GM23338 (cell line): ENCODE measurements at regions not wholly inside any gene's neighbourhood (a gene's known extent, or its start where the extent isn't known, plus 50 kb on each side); places are given as distances from the start of the nearest gene placed in this dataset.

Source experiments
- ATAC-seq: fragments of 200-7000 bp; cut with Tn5 transposase; 3 replicates; pipeline ENCODE4 v1.9.1; 2020
- DNase-seq: peaks from one replicate; pipeline ENCODE4 v3.0.0-alpha.2; 2015; ENCODE audit warnings: low spot score
- H2AFZ ChIP-seq: fragments of 200-600 bp; sonication (generic); 2 replicates; pipeline ENCODE4 v1.8.0; 2016; ENCODE audit warnings: antibody characterized with exemption, mild to moderate bottlenecking, moderate library complexity
- H3F3A ChIP-seq: fragments of 200-600 bp; sonication (generic); replicated peaks from 2 replicates; pipeline ENCODE4 v1.8.0; 2017; ENCODE audit warnings: antibody characterized with exemption, mixed run types, low read depth
- H3K27ac ChIP-seq: fragments of 200-600 bp; sonication (generic); 2 replicates; pipeline ENCODE4 v1.6.1; 2016; ENCODE audit warnings: low read depth
- H3K27me3 ChIP-seq: fragments of 200-600 bp; sonication (generic); 2 replicates; pipeline ENCODE4 v1.8.0; 2016; ENCODE audit warnings: mild to moderate bottlenecking, mixed run types, moderate library complexity; ENCODE audit not compliant: insufficient read depth
- H3K36me3 ChIP-seq: fragments of 200-600 bp; sonication (generic); 2 replicates; pipeline ENCODE4 v1.8.0; 2016; ENCODE audit warnings: mild to moderate bottlenecking; ENCODE audit not compliant: insufficient read depth
- H3K4me1 ChIP-seq: fragments of 200-600 bp; sonication (generic); 2 replicates; pipeline ENCODE4 v1.8.0; 2016; ENCODE audit warnings: mild to moderate bottlenecking, moderate library complexity; ENCODE audit not compliant: insufficient read depth
- H3K4me2 ChIP-seq: fragments of 200-600 bp; sonication (generic); 2 replicates; pipeline ENCODE4 v1.7.1; 2017; ENCODE audit warnings: mixed run types
- H3K4me3 ChIP-seq: fragments of 200-600 bp; sonication (generic); 2 replicates; pipeline ENCODE4 v1.6.1; 2016; ENCODE audit warnings: mixed run types
- H3K79me2 ChIP-seq: fragments of 200-600 bp; sonication (generic); replicated peaks from 2 replicates; pipeline ENCODE4 v1.8.0; 2017; ENCODE audit warnings: mild to moderate bottlenecking; ENCODE audit not compliant: insufficient read depth
- H3K9me2 ChIP-seq: fragments of 200-600 bp; sonication (generic); 2 replicates; pipeline ENCODE4 v1.8.0; 2017; ENCODE audit not compliant: insufficient read depth
- H4K20me1 ChIP-seq: fragments of 200-600 bp; sonication (generic); replicated peaks from 2 replicates; pipeline ENCODE4 v1.8.0; 2017; ENCODE audit warnings: mild to moderate bottlenecking; ENCODE audit not compliant: insufficient read depth
- H3K27ac Mint-ChIP-seq: 2 replicates; pipeline ENCODE4 v1.8.0; 2020; ENCODE audit warnings: inconsistent platforms, mild to moderate bottlenecking, moderate library complexity, mixed read lengths
- H3K27me3 Mint-ChIP-seq: 3 replicates; pipeline ENCODE4 v1.8.0; 2022; ENCODE audit warnings: low read depth, mild to moderate bottlenecking, moderate library complexity, mixed read lengths, inconsistent platforms; ENCODE audit not compliant: insufficient read depth, poor library complexity
- H3K36me3 Mint-ChIP-seq: 3 replicates; pipeline ENCODE4 v1.8.0; 2021; ENCODE audit warnings: low read depth, mild to moderate bottlenecking, inconsistent platforms, moderate library complexity, mixed read lengths
- H3K4me1 Mint-ChIP-seq: 3 replicates; pipeline ENCODE4 v1.8.0; 2020; ENCODE audit warnings: mild to moderate bottlenecking, inconsistent platforms, mixed read lengths
- H3K4me3 Mint-ChIP-seq: 3 replicates; pipeline ENCODE4 v1.8.0; 2021; ENCODE audit warnings: moderate library complexity, mild to moderate bottlenecking, inconsistent platforms, mixed read lengths
- H3K9me3 Mint-ChIP-seq: 3 replicates; pipeline ENCODE4 v1.8.0; 2020; ENCODE audit warnings: moderate library complexity, mild to moderate bottlenecking, inconsistent platforms, mixed read lengths
- CREB1 ChIP-seq: fragments of 250-450 bp; sonication (Bioruptor Pico); IDR thresholded peaks from 2 replicates; pipeline ENCODE4 v1.5.0; 2020; ENCODE audit warnings: low read depth, mild to moderate bottlenecking, moderate library complexity
- EZH2 ChIP-seq: fragments of 200-600 bp; sonication (generic); IDR thresholded peaks from one replicate; pipeline ENCODE4 v1.8.0; 2017; ENCODE audit warnings: antibody characterized with exemption, mild to moderate bottlenecking, low read depth; ENCODE audit not compliant: unreplicated experiment
- EZH2phosphoT487 ChIP-seq: fragments of 200-600 bp; sonication (generic); IDR thresholded peaks from one replicate; pipeline ENCODE4 v1.8.1; 2018; ENCODE audit warnings: antibody characterized with exemption; ENCODE audit not compliant: unreplicated experiment
- JUNB ChIP-seq: IDR thresholded peaks from one replicate; pipeline ENCODE4 v1.6.1; 2016; ENCODE audit warnings: antibody characterized with exemption; ENCODE audit not compliant: unreplicated experiment
- NANOG ChIP-seq: IDR thresholded peaks from 2 replicates; pipeline ENCODE4 v1.6.1; 2016; ENCODE audit warnings: antibody characterized with exemption, borderline replicate concordance
- POLR2AphosphoS5 ChIP-seq: IDR thresholded peaks from 2 replicates; pipeline ENCODE4 v1.6.1; 2016; ENCODE audit warnings: antibody characterized with exemption, low read depth
- STAT1 ChIP-seq: IDR thresholded peaks from one replicate; pipeline ENCODE4 v1.6.1; 2016; ENCODE audit warnings: antibody characterized with exemption; ENCODE audit not compliant: unreplicated experiment
- ZNF114 ChIP-seq: fragments of 250-450 bp; sonication (Bioruptor Pico); IDR thresholded peaks from 2 replicates; pipeline ENCODE4 v1.5.0; 2020; ENCODE audit warnings: mild to moderate bottlenecking, moderate library complexity
- ZNF331 ChIP-seq: fragments of 250-450 bp; sonication (Bioruptor Pico); IDR thresholded peaks from 2 replicates; pipeline ENCODE4 v1.5.0; 2020; ENCODE audit warnings: low read depth, mild to moderate bottlenecking, moderate library complexity
- TF ChIP-seq, protein P1 (sequence below): fragments of 250-450 bp; sonication (Bioruptor Pico); IDR thresholded peaks from 2 replicates; pipeline ENCODE4 v1.5.0; 2020; ENCODE audit warnings: mild to moderate bottlenecking, moderate library complexity
- TF ChIP-seq, protein P2 (sequence below): IDR thresholded peaks from one replicate; pipeline ENCODE4 v1.6.1; 2018; ENCODE audit warnings: antibody characterized with exemption; ENCODE audit not compliant: unreplicated experiment
- TF ChIP-seq, protein P3 (sequence below): IDR thresholded peaks from 2 replicates; pipeline ENCODE4 v1.6.1; 2016; ENCODE audit warnings: antibody characterized with exemption
- TF ChIP-seq, protein P4 (sequence below), 2 experiments: fragments of 200-600 bp in 1 of 2; sonication (generic) in 1 of 2; conservative IDR thresholded peaks; 2 replicates each; pipeline versions ENCODE4 v1.5.1 to v1.6.1; 2016 to 2017; ENCODE audit warnings: antibody characterized with exemption in 2 of 2, low read depth in 2 of 2, mild to moderate bottlenecking in 2 of 2, moderate library complexity in 1 of 2

DNA sequence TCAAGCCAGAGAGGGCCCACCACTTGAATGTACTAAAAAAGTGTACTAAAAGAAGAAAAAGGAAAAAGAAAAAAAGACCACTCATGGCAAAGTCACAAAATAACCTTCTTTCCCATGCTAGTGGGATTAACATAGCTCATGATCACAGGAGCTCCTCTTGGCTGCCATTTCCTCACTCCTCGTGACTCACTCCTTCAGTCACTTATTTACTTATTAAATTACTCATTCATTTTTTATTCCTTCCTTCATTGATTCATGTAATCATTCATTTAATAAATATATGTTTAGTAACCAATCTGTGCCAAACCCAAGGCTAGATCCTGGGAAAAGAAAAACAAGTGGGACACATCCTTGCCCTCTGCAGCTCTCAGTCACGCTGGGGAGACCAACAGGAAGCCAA is 300.5 kb downstream of the INSIG2 start:
- DNase-seq (no peak), ATAC-seq (no peak)
- no peak overlapping the region for H3K27ac ChIP-seq
- Mint-ChIP-seq H3K36me3 (no peaks in the 10 kb centered on the region), H3K4me3 (no peak overlapping the region), H3K27me3 (peaks cover 4% of the 10 kb centered on the region), H3K9me3 (peaks cover 10% of the 10 kb centered on the region; the same call in 2 of the 3 replicates), H3K27ac (no peak overlapping the region), H3K4me1 (no peaks in the 10 kb centered on the region)
- H3K4me3 ChIP-seq, result no peak overlapping the region
- H3K36me3 ChIP-seq, result no peaks in the 10 kb centered on the region
- 0 out of 2 replicates have a peak, but pooled peaks cover under 1% of the 10 kb centered on the region for H3K4me1 ChIP-seq
- TF ChIP-seq, protein P1, sequence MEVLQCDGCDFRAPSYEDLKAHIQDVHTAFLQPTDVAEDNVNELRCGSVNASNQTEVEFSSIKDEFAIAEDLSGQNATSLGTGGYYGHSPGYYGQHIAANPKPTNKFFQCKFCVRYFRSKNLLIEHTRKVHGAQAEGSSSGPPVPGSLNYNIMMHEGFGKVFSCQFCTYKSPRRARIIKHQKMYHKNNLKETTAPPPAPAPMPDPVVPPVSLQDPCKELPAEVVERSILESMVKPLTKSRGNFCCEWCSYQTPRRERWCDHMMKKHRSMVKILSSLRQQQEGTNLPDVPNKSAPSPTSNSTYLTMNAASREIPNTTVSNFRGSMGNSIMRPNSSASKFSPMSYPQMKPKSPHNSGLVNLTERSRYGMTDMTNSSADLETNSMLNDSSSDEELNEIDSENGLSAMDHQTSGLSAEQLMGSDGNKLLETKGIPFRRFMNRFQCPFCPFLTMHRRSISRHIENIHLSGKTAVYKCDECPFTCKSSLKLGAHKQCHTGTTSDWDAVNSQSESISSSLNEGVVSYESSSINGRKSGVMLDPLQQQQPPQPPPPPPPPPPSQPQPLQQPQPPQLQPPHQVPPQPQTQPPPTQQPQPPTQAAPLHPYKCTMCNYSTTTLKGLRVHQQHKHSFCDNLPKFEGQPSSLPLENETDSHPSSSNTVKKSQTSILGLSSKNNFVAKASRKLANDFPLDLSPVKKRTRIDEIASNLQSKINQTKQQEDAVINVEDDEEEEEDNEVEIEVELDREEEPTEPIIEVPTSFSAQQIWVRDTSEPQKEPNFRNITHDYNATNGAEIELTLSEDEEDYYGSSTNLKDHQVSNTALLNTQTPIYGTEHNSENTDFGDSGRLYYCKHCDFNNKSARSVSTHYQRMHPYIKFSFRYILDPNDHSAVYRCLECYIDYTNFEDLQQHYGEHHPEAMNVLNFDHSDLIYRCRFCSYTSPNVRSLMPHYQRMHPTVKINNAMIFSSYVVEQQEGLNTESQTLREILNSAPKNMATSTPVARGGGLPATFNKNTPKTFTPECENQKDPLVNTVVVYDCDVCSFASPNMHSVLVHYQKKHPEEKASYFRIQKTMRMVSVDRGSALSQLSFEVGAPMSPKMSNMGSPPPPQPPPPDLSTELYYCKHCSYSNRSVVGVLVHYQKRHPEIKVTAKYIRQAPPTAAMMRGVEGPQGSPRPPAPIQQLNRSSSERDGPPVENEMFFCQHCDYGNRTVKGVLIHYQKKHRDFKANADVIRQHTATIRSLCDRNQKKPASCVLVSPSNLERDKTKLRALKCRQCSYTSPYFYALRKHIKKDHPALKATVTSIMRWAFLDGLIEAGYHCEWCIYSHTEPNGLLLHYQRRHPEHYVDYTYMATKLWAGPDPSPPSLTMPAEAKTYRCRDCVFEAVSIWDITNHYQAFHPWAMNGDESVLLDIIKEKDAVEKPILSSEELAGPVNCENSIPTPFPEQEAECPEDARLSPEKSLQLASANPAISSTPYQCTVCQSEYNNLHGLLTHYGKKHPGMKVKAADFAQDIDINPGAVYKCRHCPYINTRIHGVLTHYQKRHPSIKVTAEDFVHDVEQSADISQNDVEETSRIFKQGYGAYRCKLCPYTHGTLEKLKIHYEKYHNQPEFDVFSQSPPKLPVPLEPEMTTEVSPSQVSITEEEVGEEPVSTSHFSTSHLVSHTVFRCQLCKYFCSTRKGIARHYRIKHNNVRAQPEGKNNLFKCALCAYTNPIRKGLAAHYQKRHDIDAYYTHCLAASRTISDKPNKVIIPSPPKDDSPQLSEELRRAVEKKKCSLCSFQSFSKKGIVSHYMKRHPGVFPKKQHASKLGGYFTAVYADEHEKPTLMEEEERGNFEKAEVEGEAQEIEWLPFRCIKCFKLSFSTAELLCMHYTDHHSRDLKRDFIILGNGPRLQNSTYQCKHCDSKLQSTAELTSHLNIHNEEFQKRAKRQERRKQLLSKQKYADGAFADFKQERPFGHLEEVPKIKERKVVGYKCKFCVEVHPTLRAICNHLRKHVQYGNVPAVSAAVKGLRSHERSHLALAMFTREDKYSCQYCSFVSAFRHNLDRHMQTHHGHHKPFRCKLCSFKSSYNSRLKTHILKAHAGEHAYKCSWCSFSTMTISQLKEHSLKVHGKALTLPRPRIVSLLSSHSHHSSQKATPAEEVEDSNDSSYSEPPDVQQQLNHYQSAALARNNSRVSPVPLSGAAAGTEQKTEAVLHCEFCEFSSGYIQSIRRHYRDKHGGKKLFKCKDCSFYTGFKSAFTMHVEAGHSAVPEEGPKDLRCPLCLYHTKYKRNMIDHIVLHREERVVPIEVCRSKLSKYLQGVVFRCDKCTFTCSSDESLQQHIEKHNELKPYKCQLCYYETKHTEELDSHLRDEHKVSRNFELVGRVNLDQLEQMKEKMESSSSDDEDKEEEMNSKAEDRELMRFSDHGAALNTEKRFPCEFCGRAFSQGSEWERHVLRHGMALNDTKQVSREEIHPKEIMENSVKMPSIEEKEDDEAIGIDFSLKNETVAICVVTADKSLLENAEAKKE (CRISPR knock-in tag), result no peak
- TF ChIP-seq ZNF114 (CRISPR knock-in tag) (no peak), EZH2phosphoT487 (no peak), JUNB (no peak), CREB1 (CRISPR knock-in tag) (no peak), POLR2AphosphoS5 (no peak), ZNF331 (CRISPR knock-in tag) (no peak), EZH2 (no peak), STAT1 (no peak), NANOG (no peak)
- TF ChIP-seq, protein P2, sequence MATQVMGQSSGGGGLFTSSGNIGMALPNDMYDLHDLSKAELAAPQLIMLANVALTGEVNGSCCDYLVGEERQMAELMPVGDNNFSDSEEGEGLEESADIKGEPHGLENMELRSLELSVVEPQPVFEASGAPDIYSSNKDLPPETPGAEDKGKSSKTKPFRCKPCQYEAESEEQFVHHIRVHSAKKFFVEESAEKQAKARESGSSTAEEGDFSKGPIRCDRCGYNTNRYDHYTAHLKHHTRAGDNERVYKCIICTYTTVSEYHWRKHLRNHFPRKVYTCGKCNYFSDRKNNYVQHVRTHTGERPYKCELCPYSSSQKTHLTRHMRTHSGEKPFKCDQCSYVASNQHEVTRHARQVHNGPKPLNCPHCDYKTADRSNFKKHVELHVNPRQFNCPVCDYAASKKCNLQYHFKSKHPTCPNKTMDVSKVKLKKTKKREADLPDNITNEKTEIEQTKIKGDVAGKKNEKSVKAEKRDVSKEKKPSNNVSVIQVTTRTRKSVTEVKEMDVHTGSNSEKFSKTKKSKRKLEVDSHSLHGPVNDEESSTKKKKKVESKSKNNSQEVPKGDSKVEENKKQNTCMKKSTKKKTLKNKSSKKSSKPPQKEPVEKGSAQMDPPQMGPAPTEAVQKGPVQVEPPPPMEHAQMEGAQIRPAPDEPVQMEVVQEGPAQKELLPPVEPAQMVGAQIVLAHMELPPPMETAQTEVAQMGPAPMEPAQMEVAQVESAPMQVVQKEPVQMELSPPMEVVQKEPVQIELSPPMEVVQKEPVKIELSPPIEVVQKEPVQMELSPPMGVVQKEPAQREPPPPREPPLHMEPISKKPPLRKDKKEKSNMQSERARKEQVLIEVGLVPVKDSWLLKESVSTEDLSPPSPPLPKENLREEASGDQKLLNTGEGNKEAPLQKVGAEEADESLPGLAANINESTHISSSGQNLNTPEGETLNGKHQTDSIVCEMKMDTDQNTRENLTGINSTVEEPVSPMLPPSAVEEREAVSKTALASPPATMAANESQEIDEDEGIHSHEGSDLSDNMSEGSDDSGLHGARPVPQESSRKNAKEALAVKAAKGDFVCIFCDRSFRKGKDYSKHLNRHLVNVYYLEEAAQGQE, result no peak
- TF ChIP-seq, protein P3, sequence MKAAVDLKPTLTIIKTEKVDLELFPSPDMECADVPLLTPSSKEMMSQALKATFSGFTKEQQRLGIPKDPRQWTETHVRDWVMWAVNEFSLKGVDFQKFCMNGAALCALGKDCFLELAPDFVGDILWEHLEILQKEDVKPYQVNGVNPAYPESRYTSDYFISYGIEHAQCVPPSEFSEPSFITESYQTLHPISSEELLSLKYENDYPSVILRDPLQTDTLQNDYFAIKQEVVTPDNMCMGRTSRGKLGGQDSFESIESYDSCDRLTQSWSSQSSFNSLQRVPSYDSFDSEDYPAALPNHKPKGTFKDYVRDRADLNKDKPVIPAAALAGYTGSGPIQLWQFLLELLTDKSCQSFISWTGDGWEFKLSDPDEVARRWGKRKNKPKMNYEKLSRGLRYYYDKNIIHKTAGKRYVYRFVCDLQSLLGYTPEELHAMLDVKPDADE, result no peak
- TF ChIP-seq, protein P4, sequence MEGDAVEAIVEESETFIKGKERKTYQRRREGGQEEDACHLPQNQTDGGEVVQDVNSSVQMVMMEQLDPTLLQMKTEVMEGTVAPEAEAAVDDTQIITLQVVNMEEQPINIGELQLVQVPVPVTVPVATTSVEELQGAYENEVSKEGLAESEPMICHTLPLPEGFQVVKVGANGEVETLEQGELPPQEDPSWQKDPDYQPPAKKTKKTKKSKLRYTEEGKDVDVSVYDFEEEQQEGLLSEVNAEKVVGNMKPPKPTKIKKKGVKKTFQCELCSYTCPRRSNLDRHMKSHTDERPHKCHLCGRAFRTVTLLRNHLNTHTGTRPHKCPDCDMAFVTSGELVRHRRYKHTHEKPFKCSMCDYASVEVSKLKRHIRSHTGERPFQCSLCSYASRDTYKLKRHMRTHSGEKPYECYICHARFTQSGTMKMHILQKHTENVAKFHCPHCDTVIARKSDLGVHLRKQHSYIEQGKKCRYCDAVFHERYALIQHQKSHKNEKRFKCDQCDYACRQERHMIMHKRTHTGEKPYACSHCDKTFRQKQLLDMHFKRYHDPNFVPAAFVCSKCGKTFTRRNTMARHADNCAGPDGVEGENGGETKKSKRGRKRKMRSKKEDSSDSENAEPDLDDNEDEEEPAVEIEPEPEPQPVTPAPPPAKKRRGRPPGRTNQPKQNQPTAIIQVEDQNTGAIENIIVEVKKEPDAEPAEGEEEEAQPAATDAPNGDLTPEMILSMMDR (conservative IDR thresholded peaks at IDR 0.05; ENCODE audit: low read depth in 2 of 2), result no peak
- H3F3A ChIP-seq, result no peaks in the 10 kb centered on the region
- H3K9me2 ChIP-seq, result peaks cover 2% of the 10 kb centered on the region
- H3K79me2 ChIP-seq, result no peaks in the 10 kb centered on the region
- no peak overlapping the region for H2AFZ ChIP-seq
- H3K27me3 ChIP-seq, result no peaks in the 10 kb centered on the region
- no peaks in the 10 kb centered on the region for H4K20me1 ChIP-seq
- no peak overlapping the region for H3K4me2 ChIP-seq
